GM12891 (cell line): ENCODE measurements at regions not wholly inside any gene's neighbourhood (a gene's known extent, or its start where the extent isn't known, plus 50 kb on each side); places are given as distances from the start of the nearest gene placed in this dataset.

ENCODE experiments used
- POLR2A ChIP-seq: IDR thresholded peaks from 2 replicates; pipeline ENCODE4 v1.6.1; 2011; ENCODE audit warnings: low read depth, low read length, control low read depth
- POLR2AphosphoS5 ChIP-seq: IDR thresholded peaks from 2 replicates; pipeline ENCODE4 v1.6.1; 2011; ENCODE audit warnings: low read depth, low read length, control low read depth
- SPI1 ChIP-seq: IDR thresholded peaks from 2 replicates; pipeline ENCODE4 v1.6.1; 2011; ENCODE audit warnings: low read depth, low read length, control low read depth
- TAF1 ChIP-seq: IDR thresholded peaks from 2 replicates; pipeline ENCODE4 v1.6.1; 2011; ENCODE audit warnings: low read depth, low read length, control low read depth

DNA sequence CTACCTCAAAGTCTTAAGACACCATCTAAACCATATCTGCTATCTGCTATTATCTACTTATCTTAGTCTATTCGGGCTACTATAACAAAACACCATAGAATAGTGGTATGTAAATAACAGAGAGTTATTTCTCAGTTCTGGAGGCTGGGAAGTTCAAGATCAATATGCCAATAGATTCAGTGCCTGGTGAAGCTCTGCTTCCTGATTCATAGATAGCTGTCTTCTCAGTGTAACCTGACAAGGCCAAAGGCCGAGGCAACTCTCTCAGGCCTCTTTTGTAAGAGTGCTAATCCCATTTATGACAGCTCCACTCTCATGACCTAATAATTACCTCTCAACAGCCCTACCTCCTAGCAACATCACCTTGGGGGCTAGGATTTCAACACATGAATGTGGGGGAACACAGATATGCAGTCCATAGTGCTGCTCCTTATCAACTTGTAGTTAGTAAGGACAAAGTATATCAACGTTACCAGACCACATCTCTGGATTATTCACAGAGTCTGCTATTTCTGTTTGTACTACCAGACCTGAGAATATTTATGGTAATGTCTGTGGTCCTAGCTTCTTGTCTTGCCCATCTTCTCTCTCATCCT lies 297.8 kb downstream of the FOXG1 start:
- TF ChIP-seq POLR2A, result no peak
- TF ChIP-seq SPI1, result no peak
- no peak for TF ChIP-seq TAF1
- no peak for TF ChIP-seq POLR2AphosphoS5
